ENCODE measurements at regions not wholly inside any gene's neighbourhood (a gene's known extent, or its start where the extent isn't known, plus 50 kb on each side); places are given as distances from the start of the nearest gene placed in this dataset.
"Not testable (repeated sequence)": the region's sequence is repeated elsewhere in the genome, so short reads cannot be mapped to it uniquely, and the experiment has no call there.

DNA sequence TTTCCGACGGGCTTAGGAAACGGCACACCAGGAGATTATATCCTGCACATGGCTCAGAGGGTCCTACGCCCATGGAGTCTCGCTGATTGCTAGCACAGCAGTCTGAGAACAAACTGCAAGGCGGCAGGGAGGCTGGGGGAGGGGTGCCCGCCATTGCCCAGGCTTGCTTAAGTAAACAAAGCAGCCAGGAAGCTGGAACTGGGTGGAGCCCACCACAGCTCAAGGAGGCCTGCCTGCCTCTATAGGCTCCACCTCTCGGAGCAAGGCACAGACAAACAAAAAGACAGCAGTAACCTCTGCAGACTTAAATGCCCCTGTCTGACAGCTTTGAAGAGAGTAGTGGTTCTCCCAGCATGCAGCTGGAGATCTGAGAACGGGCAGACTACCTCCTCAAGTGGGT lies 722.6 kb downstream of the BRINP3 start:
- not testable (repeated sequence) for DNase-seq (ENCODE audit: low spot score)

DNA sequence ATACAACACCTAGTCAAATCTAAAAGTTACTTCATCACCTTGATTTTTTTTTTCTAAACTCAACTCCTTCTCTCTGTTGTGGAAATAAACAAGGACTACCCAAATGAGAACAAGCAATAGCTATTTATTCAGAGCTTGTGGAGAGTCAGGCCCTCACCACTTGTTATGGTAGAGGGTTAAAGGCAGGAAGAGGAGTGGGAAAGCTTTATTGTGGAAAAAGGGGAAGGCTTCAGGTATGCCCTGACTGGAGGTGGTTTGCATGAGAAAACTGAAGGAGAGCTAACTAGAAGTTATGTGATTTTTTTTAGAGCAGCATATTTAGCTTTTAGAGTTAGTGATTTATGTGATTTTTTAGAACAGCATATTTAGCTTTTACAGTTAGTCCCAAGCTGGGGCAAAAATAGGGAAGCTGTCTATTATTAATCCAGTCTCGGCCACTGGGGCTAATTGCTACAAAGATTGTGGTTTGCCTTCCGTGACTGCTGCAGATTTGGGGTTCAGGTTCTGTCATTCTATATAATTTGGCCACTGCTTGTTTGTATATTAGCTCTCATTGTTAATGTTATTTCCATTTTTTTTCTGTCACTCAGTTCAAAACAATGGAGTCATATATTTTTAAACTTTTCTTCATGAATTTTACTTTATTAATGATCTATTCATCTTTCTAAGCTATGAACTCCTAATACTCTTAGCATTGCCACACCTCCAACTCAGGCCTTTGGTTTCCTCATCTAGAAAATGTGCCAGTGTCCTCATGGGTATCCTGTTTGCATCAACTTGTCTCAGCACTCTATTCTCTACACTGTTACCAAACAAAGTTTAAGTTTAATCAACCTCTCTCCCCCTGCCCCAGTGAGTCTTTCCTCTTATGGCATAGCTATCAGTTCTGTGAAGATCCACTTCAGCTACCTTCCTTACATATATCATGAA lies 713.0 kb downstream of the BRINP3 start:
- DNase-seq (ENCODE audit: low spot score) = no peak

DNA sequence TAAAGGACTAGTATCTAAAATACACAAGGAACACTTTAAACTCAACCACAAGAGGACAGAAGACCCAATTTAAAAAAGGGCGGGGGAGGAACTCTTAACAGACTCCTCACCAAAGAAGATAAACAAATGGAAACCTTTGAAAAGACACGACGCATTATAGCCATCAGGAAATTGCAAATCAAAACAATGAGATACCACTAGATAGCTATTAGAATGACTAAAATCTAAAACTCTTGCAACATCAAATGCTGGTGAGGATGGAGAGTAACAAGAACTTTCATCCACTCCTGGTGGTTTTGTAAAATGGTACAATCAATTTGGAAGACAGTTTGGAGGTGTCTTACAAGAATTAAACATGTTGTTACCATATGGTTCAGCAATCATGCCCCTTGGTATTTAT lies 708.2 kb downstream of the BRINP3 start:
- DNase-seq (ENCODE audit: low spot score) = no peak

DNA sequence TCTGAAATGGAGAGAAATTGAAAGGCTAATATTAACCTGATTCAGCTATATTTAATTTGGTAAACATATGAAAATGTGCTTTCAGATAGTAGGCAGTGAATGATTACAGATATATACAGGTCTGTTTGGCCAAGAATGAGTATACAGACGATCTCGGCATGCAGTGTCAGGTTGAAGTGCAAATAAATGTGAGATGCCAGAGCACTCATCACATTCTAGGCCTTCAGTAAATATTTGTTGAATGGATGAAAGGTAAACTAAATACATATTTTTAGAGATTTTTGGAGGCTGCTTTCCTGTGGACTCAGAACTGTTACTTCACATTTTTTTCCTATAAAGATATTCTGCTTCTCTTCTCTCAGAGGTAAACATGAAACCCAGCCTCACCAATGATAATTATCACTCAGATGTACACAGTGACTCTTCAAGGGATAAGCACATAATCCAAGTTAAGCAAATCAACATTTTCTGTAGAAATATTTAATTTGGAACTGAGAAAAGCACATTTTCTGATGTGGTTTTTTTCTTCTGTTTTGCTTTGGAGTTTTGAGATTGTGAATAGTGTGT lies 702.9 kb downstream of the BRINP3 start:
- DNase-seq (ENCODE audit: low spot score) = no peak

DNA sequence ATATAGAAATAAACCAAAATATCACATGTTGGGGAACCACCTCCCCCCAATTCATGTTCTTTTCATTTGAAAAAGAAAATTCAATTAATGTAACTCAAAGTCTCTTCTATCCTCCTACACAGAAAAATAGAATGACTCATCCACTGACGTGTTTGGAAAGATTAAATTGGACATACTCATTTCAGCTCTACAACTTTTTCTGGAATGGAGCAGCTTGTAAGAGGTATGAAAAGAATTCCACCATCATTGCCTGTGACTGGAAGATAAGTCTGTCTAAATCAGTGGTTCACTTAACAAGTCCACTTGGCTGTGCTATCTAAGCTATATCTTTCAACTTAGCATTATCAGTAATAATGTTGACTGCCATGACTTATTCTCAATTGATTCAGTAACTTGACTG lies 702.3 kb downstream of the BRINP3 start:
- DNase-seq (ENCODE audit: low spot score) = peak; percentile 56

DNA sequence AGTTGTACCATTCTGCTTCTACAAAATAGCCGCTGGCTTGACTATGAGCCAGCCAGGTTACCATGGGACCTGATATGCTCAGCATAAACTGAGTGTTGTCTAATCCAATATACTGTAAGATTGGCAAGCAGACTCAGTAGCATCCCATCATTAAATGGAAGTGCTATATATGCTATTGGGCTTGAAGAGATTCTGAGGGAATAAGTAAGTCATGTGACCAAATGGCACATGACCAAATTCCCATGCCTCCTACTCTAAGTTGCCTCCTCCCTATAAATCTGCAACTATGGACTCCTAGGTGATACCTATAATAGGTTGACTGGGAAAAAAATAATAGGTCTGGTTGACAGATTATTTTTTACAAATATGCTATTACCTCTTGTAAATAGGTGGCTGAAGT lies 698.6 kb downstream of the BRINP3 start:
- DNase-seq (ENCODE audit: low spot score) = no peak

DNA sequence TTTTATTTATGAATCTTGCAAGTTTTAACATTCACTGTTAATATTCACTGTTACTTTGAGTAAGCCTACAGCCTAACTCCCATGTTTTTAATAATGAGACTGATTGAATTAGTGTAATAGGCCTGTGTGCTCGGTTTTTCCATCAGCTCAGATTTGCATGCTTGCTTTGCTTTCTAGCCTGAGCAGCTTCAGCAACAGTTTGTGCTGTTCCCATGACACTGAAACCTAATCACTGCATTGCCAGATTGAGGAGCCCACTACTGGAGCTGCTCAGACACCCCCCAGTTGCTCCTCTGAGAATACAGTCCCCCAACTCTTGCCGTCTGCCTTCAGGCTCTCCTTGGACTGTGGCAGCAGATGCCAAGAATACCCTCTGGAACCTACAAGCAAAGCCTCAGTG lies 695.4 kb downstream of the BRINP3 start:
- DNase-seq (ENCODE audit: low spot score) = no peak

DNA sequence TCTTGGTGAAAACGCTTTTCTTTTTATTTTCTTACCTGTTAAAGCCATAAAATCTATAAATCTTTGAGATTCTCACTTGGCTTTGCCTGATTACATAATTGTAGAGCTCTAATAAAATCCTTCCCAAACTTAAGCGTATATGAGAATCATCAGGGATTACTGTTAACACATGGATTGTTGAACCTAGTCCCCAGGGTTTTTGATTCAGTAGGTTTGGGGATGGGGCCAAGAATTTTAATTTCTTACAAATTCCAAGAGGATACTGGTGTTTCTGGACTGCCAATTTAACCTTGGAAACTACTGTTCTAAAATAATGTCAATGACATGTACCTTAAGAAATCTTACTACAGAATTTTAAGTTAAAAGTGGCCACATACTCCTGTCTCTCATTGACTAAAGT lies 694.2 kb downstream of the BRINP3 start:
- DNase-seq (ENCODE audit: low spot score) = no peak

DNA sequence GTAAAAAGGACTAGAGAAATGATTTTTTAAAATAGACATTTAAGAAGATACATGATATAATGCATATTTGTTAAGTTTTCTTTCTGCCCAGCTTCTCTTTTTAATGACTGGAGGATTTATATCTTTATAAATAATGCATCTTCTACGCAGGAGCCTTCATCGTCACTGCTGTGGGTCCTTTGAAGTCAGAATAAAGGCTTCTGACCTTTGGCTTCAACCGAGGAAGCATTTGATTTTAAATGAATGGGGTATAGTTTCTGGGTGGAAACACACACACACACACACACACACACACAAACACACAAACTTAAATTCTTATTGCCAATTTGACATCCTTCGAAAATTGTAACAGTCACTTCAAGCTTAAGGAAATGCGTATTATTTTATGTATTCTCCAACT lies 690.9 kb downstream of the BRINP3 start:
- DNase-seq (ENCODE audit: low spot score) = no peak

DNA sequence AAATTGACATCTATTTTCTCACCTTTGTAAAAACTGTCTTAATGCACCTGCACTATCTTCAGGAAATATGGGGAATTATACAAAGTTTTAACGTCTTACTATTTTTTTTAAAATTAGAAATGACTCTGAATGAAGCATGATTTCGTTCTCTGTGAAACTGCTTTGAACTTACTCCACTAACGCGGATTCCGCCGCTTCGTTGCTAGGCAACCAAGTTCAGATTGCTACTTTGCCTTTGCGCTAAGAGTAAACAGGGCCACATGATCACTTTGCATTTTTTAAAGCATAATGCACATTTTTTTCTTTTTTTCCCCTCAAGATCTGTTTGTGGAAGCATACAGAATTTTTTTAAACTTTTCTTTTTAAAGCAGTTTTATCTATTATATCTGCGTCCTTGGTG lies 690.5 kb downstream of the BRINP3 start:
- no peak for DNase-seq (ENCODE audit: low spot score)

DNA sequence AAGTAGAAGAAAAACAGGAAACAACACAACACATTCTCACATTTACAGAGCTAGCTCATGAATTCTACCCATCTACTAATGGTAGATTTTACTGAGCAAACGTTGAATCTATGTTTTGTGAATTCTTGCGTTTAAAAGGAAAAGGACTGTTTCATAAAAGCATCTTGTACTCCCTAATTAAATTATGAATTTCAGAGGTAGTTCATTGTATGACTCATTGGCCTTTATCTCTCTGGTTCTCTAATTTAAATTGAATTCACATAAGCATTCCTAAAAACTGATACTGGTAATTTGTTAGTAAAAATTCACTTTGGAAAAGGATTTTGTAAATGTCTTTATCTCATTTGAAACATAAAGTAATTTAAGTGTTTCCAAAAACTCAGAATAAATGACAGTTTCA lies 687.3 kb downstream of the BRINP3 start:
- no peak for DNase-seq (ENCODE audit: low spot score)

DNA sequence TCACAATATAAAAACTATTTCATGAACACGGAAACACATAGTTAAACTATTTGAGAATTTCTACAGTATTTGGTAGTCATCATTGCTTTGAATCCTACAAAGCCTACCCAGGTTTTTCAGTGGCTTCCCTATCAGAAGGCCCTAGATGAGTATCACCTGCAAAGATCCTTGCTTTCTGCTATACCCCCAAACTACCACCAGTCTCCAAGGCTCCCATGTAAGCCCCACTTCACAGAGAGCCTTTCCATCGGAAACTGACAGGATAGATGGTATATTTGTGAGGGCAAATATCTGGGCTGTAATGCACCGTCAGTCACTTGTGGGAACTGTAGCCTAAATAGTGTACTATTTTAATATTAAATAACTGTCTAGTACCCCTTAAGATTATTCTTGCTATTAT lies 674.3 kb downstream of the BRINP3 start:
- DNase-seq (ENCODE audit: low spot score) = no peak

DNA sequence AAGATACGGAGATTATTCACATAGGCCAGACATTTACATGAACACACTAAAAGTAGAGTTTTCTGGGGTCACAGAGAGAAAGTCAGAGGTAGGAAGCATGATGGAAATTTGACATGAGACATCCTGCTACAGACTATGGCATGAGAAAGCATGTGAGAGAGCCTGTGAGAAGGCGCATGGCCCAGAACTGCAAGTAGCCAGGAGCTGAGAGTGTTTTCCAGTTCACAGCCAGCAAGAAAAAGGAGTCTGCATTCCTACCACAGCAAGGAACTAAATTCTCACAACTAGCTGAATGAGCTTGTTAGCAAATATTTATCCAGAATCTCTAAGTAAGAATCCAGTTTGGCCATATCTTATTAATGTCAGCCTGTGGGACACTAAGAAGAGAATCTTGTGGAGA lies 673.3 kb downstream of the BRINP3 start:
- no peak for DNase-seq (ENCODE audit: low spot score)

DNA sequence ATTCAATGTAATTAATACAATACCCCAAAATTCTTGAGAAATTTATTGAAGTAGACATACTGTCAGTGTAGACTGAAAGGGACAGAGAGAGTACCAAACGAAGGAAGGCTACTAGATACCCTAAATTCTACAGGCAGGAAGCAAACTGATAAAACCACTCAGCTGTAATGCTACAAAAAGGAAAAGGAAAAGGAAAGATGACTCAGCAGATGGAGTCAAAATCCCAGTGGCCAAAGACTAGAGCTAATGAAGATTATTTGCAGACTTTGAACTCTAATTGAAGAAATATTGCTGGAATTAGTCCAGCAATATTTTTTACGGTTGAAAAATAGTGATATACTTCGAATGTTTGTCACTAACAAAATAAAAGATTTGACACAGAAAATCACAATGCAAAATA lies 671.9 kb downstream of the BRINP3 start:
- DNase-seq (ENCODE audit: low spot score) = no peak

DNA sequence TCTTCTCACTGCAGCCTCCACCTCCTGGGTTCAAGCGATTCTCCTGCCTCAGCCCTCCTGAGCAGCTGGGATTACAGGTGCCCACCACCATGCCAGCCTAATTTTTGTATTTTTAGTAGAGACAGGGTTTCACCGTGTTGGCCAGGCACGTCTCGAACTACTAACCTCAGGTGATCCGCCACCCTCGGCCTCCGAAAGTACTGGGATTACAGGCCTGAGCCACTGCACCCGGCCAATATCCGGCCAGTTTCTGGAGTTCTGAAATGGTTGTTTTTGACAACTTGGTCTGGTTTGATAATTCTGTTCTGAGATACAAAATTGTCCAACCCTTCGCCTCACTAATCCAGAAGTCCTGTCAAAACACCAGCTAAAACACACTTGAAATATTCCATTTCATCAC lies 667.0 kb downstream of the BRINP3 start:
- not testable (repeated sequence) for DNase-seq (ENCODE audit: low spot score)

DNA sequence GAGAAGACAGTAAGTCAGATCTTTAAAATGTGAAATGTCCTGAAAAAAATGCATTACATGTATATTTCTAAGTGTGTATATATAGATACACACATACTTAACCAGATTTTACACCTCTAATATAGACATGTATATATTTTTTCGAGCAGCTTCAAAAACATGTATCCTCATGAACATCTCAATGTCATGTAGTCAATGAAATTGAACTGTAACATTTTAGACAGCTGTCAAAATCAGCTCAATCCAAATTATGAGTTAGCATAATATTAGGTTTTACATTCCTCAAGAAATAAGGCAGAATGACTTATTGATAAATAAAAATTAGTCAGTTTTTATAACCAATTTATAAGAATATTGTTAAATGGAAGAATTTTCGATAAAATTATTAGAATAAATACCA lies 665.7 kb downstream of the BRINP3 start:
- DNase-seq (ENCODE audit: low spot score) = no peak

DNA sequence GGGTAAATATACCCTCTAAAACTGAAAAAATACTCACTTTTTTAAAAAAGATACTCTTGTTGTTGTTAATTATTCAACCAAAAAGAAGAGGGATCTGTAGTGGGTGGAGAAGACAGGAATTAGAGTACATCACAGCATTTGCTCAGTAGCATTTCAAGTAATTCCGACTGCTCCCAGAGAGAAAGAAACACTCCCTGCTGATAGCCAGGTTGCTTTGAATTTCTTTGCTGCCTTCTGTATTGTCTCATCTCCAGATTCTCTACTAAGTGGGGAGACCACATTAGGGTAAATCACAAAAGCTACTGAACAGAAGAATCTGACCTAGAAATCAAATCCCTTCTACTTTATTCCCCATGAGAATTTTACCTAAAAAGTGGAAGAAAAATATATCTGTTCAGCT lies 661.1 kb downstream of the BRINP3 start:
- no peak for DNase-seq (ENCODE audit: low spot score)

DNA sequence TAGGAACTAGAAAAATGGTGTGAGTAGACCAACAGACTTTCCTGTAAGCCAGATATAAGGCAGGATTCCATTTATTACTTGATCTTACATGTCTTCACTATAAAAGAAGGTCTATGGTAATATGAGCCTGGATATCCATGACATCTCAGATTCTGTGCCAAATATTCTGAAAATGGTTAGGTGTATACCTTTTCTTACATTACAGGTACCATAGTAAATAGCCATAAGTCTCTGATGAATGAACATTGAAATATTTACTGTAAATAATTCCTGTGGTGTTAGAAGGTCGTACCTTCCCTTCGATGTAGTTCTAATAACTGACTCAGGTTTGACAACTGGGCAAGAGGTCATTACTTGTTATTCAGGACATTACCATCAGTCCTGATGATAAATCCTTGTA lies 657.9 kb downstream of the BRINP3 start:
- DNase-seq (ENCODE audit: low spot score) = no peak

DNA sequence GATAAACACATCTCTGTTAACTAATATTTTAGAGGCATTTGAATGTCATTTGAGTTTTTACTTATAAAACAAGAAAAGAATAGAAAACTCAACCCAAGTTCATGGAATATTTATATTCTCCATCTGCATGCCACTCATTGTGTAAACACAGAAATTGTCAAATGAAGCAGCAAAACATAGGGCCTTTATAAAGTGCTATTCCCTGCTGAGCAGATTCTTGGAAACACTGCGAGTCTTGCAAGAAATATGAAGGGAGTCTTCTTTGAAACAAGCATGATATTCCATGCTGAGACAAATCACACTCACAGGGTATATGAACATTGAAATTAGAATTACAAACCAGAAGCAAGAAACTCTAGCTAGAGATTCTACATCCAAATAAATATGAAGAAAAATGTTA lies 655.8 kb downstream of the BRINP3 start:
- DNase-seq (ENCODE audit: low spot score) = no peak

DNA sequence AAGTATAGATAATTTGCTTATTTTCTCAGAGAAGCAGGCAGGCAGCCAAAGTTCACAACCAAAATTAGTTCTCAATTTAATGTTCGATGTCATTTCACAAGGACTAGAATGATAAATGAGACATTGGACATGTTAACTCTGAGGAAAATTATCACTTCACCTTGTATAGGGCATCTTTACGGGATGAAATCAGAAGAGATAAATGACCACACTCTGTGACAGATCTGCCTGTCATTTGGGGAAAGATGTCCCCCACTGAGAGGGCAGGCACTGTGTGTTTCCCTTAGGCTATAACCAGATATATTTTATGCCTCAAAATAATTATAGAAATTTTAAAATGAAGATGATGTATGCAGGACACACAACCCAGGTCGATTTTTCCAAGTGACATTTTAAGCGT lies 642.9 kb downstream of the BRINP3 start:
- no peak for DNase-seq (ENCODE audit: low spot score)

DNA sequence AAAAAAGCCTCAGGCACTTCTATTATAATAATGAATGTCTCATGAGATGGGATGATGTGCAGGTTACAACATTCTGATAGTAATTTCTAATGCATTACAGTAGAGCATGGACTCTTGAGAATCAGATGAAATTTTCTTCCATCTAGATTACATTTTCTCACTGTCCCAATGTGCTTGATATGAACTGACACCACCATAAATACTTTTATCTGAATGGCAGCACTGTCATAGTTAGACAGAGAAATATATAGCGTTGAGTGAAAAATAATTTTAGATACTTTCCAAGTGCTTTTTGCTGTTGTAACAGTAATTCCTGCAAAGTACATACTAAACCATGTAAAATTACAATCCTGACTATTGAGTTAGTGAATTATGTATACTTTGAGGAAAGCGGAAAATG lies 630.1 kb downstream of the BRINP3 start:
- no peak for DNase-seq (ENCODE audit: low spot score)

DNA sequence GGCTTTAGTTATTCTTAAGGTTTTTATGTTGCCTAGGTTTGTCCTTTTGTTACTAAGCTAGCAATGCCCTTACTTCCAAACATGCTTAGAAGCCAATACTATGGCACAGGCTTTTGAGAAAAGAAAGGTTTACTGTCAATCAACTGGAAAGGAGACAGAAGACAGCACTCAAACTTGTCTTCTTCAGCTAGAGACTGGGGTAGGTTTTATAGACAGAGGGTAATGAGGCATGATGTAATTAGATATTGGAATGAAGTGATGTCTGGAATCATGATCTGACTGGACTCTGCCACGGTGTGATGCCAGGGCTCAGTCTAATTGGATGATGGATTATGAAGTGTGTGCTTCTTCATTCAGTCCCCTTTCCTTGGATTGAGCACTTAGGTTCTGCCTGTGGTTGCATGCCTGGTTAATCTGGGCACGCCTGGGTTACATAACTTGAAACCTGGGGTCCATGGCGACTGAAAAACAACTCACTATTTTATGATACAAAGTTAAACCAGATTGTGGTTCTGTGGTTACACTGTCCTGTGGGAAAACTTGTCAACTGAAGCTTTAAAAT lies 625.8 kb downstream of the BRINP3 start:
- DNase-seq (ENCODE audit: low spot score) = no peak

DNA sequence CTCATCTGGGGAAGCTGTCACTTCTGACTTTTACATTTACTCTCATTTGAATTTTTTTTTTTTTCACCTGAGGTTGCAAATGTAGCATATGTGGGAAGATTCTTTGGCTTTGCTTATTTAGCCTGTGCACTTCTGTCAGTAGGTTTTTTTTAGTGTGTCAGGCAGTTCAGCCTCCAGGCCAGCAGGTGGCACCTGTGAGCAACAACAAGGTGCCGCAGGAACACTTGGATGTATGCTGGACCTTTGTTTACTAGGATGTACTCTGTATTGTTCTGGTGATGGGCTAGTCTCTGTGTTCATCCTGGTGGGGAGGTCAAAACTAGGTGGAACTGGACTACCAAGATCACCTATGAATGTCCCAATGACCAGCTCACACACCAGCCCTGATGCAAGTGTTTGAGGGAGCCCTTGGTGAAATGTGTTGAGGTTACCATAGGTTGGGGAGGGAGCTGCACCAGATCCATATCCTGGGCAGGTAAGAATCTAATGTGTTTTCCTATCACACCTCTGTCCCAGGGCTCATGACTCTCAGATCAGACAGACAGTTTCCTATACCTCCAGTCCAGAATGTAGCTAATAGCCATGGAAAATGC lies 618.2 kb downstream of the BRINP3 start:
- peak; percentile 6 for DNase-seq (ENCODE audit: low spot score)
